ENCODE measurements at regions not wholly inside any gene's neighbourhood (a gene's known extent, or its start where the extent isn't known, plus 50 kb on each side); places are given as distances from the start of the nearest gene placed in this dataset.

DNA sequence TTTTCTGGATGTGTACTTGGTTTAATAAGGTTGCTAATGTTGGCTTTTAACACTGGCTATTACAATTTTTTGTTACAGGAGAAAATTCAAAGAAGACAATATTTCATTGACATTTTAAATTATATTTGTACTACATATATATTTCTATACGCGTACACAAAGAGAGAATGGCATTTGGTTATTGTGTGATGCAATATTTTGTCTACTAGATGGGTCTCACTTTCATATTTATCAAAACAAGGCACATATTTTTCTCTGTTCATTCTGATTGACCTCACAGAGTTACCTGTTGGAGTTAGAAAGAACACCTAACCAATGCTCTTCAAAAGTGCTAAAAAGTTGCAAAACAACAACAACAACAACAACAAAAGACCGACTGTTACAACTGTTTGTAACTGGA lies 50.2 kb upstream of the VGLL3 start:
- dilution Hi-C loops (cut with MboI; ENCODE audit: extremely low pct_ligation_motif_present, low sequenced_read_pairs), result no loop called here
- TF ChIP-seq GATA2 (IDR thresholded peaks at IDR 0.05; ENCODE audit: insufficient read depth, insufficient read length, low read depth, low read length) (no peak), JUN (IDR thresholded peaks at IDR 0.05; ENCODE audit: borderline replicate concordance, insufficient read depth, insufficient read length, low read depth) (no peak), POLR2A (IDR thresholded peaks at IDR 0.05; ENCODE audit: low read depth, low read length) (no peak), POLR2AphosphoS5 (IDR thresholded peaks at IDR 0.05; ENCODE audit: insufficient read depth, low read depth, low read length) (no peak), FOS (IDR thresholded peaks at IDR 0.05; ENCODE audit: borderline replicate concordance, insufficient read depth, low read length) (no peak), MYC (IDR thresholded peaks at IDR 0.05; ENCODE audit: low read depth, low read length) (no peak), EZH2 (IDR thresholded peaks at IDR 0.05; ENCODE audit: borderline replicate concordance, low read depth, low read length, severe bottlenecking) (no peak)
- TF ChIP-seq, protein P1, sequence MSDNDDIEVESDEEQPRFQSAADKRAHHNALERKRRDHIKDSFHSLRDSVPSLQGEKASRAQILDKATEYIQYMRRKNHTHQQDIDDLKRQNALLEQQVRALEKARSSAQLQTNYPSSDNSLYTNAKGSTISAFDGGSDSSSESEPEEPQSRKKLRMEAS (IDR thresholded peaks at IDR 0.05; ENCODE audit: insufficient read depth, insufficient read length), result no peak
- TF ChIP-seq, protein P2, sequence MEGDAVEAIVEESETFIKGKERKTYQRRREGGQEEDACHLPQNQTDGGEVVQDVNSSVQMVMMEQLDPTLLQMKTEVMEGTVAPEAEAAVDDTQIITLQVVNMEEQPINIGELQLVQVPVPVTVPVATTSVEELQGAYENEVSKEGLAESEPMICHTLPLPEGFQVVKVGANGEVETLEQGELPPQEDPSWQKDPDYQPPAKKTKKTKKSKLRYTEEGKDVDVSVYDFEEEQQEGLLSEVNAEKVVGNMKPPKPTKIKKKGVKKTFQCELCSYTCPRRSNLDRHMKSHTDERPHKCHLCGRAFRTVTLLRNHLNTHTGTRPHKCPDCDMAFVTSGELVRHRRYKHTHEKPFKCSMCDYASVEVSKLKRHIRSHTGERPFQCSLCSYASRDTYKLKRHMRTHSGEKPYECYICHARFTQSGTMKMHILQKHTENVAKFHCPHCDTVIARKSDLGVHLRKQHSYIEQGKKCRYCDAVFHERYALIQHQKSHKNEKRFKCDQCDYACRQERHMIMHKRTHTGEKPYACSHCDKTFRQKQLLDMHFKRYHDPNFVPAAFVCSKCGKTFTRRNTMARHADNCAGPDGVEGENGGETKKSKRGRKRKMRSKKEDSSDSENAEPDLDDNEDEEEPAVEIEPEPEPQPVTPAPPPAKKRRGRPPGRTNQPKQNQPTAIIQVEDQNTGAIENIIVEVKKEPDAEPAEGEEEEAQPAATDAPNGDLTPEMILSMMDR (IDR thresholded peaks at IDR 0.05; ENCODE audit: extremely low read depth in 1 of 2, insufficient read depth in 1 of 2, low read depth in 1 of 2, low read length in 2 of 2), result no peak
- Histone ChIP-seq H2AFZ (ENCODE audit: low read depth, low read length) (no peak overlapping the region), H3K27ac (ENCODE audit: insufficient read depth, low read depth, low read length) (no peak overlapping the region), H3K4me3 (replicated peaks in 1 of 3; ENCODE audit: insufficient read depth in 1 of 3, low read depth in 1 of 3, low read length in 3 of 3) (no peak overlapping the region), H3K79me2 (ENCODE audit: control insufficient read depth, insufficient read depth, low read length) (no peaks in the 10 kb centered on the region), H3K9ac (replicated peaks; ENCODE audit: extremely low read depth, insufficient read depth, low read length) (no peak overlapping the region), H3K4me2 (ENCODE audit: insufficient read depth, low read length) (no peak overlapping the region), H3K36me3 (ENCODE audit: control insufficient read depth in 2 of 2, extremely low read depth in 1 of 2, insufficient read depth in 2 of 2, low read length in 2 of 2) (no peaks in the 10 kb centered on the region), H4K20me1 (replicated peaks; ENCODE audit: control insufficient read depth, extremely low read depth, insufficient read depth, low read length) (no peaks in the 10 kb centered on the region), H3K9me3 (replicated peaks; ENCODE audit: control insufficient read depth, insufficient read depth, low read length) (no peaks in the 10 kb centered on the region), H3K9me1 (replicated peaks; ENCODE audit: control insufficient read depth, extremely low read depth, insufficient read depth, low read length) (no peaks in the 10 kb centered on the region), H3K27me3 (ENCODE audit: control insufficient read depth in 2 of 2, insufficient read depth in 2 of 2, low read length in 2 of 2) (no peaks in the 10 kb centered on the region), H3K4me1 (ENCODE audit: control insufficient read depth, extremely low read depth, insufficient read depth, low read length) (no peaks in the 10 kb centered on the region)
- ChIA-PET CTCF (no interaction called here), POLR2A (no interaction called here)
- DNase-seq (ENCODE audit: low read depth, low spot score) (no peak), FAIRE-seq (no peak)
- BruUV-seq (replicated peaks), result no TSS peak
- intact Hi-C loops (cut with micrococcal nuclease), result no loop called here
